RWPE2 (cell line): ENCODE measurements at regions not wholly inside any gene's neighbourhood (a gene's known extent, or its start where the extent isn't known, plus 50 kb on each side); places are given as distances from the start of the nearest gene placed in this dataset.
A peak's percentile ranks its signal among the peaks of the same experiment; 100 is the strongest.

Experiments
- ATAC-seq: fragments of 200-7000 bp; cut with Tn5 transposase; 3 replicates; pipeline ENCODE4 v1.9.1; 2021; ENCODE audit warnings: low read depth
- DNase-seq: peaks from one replicate; pipeline ENCODE4 v3.0.0-alpha.2; 2020; ENCODE audit warnings: low spot score
- H3K27ac ChIP-seq: fragments of 450-650 bp; 2 replicates; pipeline ENCODE4 v1.5.1; 2017; ENCODE audit warnings: mild to moderate bottlenecking; ENCODE audit not compliant: poor library complexity, severe bottlenecking
- H3K27me3 ChIP-seq: fragments of 250-450 bp; sonication (Bioruptor Pico); 2 replicates; pipeline ENCODE4 v1.5.1; 2021; ENCODE audit warnings: mild to moderate bottlenecking, moderate library complexity; ENCODE audit not compliant: insufficient read depth, poor library complexity, severe bottlenecking
- H3K36me3 ChIP-seq: fragments of 250-450 bp; sonication (Bioruptor Pico); 2 replicates; pipeline ENCODE4 v1.5.1; 2020; ENCODE audit warnings: low read depth, mild to moderate bottlenecking, moderate library complexity
- H3K4me1 ChIP-seq: fragments of 250-450 bp; sonication (Bioruptor Pico); 2 replicates; pipeline ENCODE4 v1.5.1; 2021; ENCODE audit warnings: mild to moderate bottlenecking, moderate library complexity; ENCODE audit not compliant: insufficient read depth, poor library complexity, severe bottlenecking
- H3K4me3 ChIP-seq: fragments of 250-450 bp; sonication (Bioruptor Pico); 2 replicates; pipeline ENCODE4 v1.5.1; 2021; ENCODE audit warnings: mild to moderate bottlenecking, moderate library complexity; ENCODE audit not compliant: severe bottlenecking
- H3K9me3 ChIP-seq: fragments of 250-450 bp; sonication (Bioruptor Pico); 2 replicates; pipeline ENCODE4 v1.5.1; 2021; ENCODE audit warnings: mild to moderate bottlenecking, moderate library complexity; ENCODE audit not compliant: severe bottlenecking
- TF ChIP-seq, protein P1 (sequence below): fragments of 450-650 bp; IDR thresholded peaks from one replicate; pipeline ENCODE4 v1.5.1; 2017; ENCODE audit warnings: mild to moderate bottlenecking, moderate library complexity; ENCODE audit not compliant: poor library complexity, severe bottlenecking

DNA sequence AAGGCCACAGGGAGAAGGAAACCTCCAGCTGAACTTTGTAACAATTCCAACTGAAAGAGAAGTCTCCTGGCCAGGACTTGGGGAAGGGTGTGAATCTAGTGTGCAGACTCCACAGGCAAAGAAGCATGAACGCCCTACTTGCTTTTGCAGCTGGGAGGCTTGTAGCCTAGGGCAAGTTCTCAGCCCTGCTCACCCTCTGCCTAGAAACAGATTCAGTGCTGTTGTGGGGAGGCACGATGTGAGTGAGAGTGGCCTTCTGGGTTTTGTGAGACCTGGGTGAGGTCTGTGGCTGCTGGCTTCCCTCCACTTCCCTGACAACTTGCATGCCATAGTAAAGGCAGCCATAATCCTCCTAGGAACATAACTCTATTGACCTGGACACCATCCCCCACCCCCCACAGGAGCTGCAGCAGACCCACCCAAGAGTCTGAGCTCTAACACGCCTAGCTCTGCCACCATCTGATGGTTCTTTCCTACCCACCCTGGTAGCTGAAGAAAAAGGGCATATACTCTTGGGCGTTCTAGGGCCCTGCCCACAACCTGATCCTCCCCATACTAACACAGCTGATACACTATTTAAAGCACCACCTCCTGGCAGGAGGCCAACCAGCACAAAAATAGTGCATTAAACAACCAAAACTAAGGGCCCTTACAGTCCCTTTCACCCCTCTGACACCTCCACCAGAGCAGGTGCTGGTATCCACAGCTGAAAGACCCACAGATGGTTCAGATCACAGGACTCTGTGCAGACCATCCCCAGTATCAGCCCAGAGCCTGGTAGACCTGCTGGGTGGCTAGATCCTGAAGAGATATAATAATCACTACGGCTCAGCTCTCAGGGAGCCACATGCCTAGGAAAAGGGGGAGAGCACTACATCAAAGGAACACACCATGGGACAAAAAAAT lies 426.5 kb downstream of the IGSF11 start:
- Histone ChIP-seq H3K9me3 (no peaks in the 10 kb centered on the region), H3K4me3 (no peak overlapping the region), H3K27me3 (no peaks in the 10 kb centered on the region), H3K36me3 (no peaks in the 10 kb centered on the region), H3K27ac (no peak overlapping the region), H3K4me1 (no peaks in the 10 kb centered on the region)
- TF ChIP-seq, protein P1, sequence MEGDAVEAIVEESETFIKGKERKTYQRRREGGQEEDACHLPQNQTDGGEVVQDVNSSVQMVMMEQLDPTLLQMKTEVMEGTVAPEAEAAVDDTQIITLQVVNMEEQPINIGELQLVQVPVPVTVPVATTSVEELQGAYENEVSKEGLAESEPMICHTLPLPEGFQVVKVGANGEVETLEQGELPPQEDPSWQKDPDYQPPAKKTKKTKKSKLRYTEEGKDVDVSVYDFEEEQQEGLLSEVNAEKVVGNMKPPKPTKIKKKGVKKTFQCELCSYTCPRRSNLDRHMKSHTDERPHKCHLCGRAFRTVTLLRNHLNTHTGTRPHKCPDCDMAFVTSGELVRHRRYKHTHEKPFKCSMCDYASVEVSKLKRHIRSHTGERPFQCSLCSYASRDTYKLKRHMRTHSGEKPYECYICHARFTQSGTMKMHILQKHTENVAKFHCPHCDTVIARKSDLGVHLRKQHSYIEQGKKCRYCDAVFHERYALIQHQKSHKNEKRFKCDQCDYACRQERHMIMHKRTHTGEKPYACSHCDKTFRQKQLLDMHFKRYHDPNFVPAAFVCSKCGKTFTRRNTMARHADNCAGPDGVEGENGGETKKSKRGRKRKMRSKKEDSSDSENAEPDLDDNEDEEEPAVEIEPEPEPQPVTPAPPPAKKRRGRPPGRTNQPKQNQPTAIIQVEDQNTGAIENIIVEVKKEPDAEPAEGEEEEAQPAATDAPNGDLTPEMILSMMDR, result no peak
- no peak for DNase-seq
- no peak for ATAC-seq

GRCh38 chr3:118618247-118619040 lies 416.2 kb downstream of the IGSF11 start:
- H3K27ac ChIP-seq, result no peak overlapping the region
- H3K4me1 ChIP-seq, result peaks cover 8% of the 10 kb centered on the region
- no peak overlapping the region for H3K4me3 ChIP-seq
- DNase-seq, result no peak
- no peaks in the 10 kb centered on the region for H3K9me3 ChIP-seq
- no peaks in the 10 kb centered on the region for H3K27me3 ChIP-seq
- no peaks in the 10 kb centered on the region for H3K36me3 ChIP-seq
- peak; percentile 83 for ATAC-seq
- TF ChIP-seq, protein P1, result no peak

DNA sequence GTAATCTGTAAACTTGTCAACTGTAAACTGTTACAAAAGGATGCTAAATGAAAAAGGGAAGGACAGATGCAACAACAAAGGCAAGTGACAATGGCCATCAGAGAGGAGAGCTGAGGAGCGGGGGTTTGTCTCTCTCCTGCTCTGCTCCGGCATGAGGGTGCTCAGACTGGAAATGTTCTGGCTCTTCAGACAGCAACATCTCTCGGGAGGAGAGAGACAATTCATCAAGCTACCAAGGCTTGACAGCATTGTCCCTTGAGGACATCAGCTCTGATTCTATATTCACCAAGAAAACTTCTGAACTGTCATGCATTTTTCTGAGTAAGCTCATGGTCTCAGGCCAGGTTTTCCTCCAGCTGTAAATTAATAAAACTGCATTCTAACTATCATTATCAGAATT lies 408.2 kb downstream of the IGSF11 start:
- H3K27me3 ChIP-seq, result no peaks in the 10 kb centered on the region
- no peaks in the 10 kb centered on the region for H3K4me1 ChIP-seq
- H3K27ac ChIP-seq, result no peak overlapping the region
- TF ChIP-seq, protein P1, result no peak
- H3K36me3 ChIP-seq, result no peaks in the 10 kb centered on the region; the same call in 1 of the 2 replicates
- H3K4me3 ChIP-seq, result no peak overlapping the region
- H3K9me3 ChIP-seq, result no peaks in the 10 kb centered on the region
- ATAC-seq (no peak), DNase-seq (no peak)

- peak; percentile 93 for ATAC-seq
- Histone ChIP-seq H3K9me3 (no peaks in the 10 kb centered on the region), H3K36me3 (no peaks in the 10 kb centered on the region; the same call in 1 of the 2 replicates), H3K27ac (no peak overlapping the region), H3K4me3 (no peak overlapping the region), H3K4me1 (no peaks in the 10 kb centered on the region), H3K27me3 (no peaks in the 10 kb centered on the region)
- TF ChIP-seq, protein P1, result peak; percentile 92
- peak; percentile 66 for DNase-seq
Measured at GRCh38 chr3:118628704-118629341, 405.8 kb downstream of the IGSF11 start.
